ENCODE measurements at regions not wholly inside any gene's neighbourhood (a gene's known extent, or its start where the extent isn't known, plus 50 kb on each side); places are given as distances from the start of the nearest gene placed in this dataset.

- intact Hi-C loops (cut with micrococcal nuclease; ENCODE audit: unreplicated experiment) (no loop called here), in situ Hi-C loops (cut with MboI) (no loop called here)
- FAIRE-seq: no peak
- H4K20me1 ChIP-seq (ENCODE audit: control insufficient read depth, insufficient read depth): no peaks in the 10 kb centered on the region; the same call in 1 of the 2 replicates
- H3K9ac ChIP-seq (ENCODE audit: control insufficient read depth, insufficient read depth, low read length): no peak overlapping the region
- WGBS (ENCODE audit: insufficient coverage, insufficient replicate concordance, low lambda C conversion rate, missing lambda C conversion rate): 15% methylated on average over 9 of the region's 9 CpGs
- TF ChIP-seq NR2C1 (IDR thresholded peaks at IDR 0.05): no peak
- no peaks in the 10 kb centered on the region; the same call in 2 of the 3 replicates for H3K9me3 ChIP-seq (replicated peaks; ENCODE audit: control insufficient read depth, insufficient read depth, low read length)
- BruUV-seq (replicated peaks): no TSS peak
- H3K4me1 ChIP-seq (ENCODE audit: control insufficient read depth, insufficient read depth, low read length): no peaks in the 10 kb centered on the region
- no peaks in the 10 kb centered on the region for H3K79me2 ChIP-seq (ENCODE audit: control insufficient read depth, insufficient read depth, low read length)
- H3K4me2 ChIP-seq (ENCODE audit: control insufficient read depth, insufficient read depth): no peak overlapping the region
- ChIA-PET CTCF (no interaction called here), SMC1A (ENCODE audit: uncharacterized antibody, unreplicated experiment) (no interaction called here), POLR2A (no interaction called here), RAD21 (ENCODE audit: unreplicated experiment) (no interaction called here)
- H2AFZ ChIP-seq (ENCODE audit: control insufficient read depth, low read depth, low read length): no peak overlapping the region
- no peak for DNase-seq (ENCODE audit: low read depth, low spot score)
- ATAC-seq: no peak
- H3K4me3 ChIP-seq: no peak overlapping the region
- peaks cover 2 to 3% of the 10 kb centered on the region in 2 experiments; a peak in 3 of 4 replicates for H3K27me3 ChIP-seq (replicated peaks in 1 of 2; ENCODE audit: control insufficient read depth in 2 of 2, insufficient read depth in 2 of 2, low read length in 1 of 2)
- H3K27ac ChIP-seq (ENCODE audit: control insufficient read depth, insufficient read depth): no peak overlapping the region
- no peaks in the 10 kb centered on the region for H3K36me3 ChIP-seq (ENCODE audit: control insufficient read depth in 2 of 2, insufficient read depth in 2 of 2, low read length in 1 of 2)
Measured at GRCh38 chr2:240201866-240202265, 61.4 kb upstream of the OTOS start.

GRCh38 chr2:240202586-240202985 lies 62.1 kb upstream of the OTOS start:
- CTCF ChIA-PET: no interaction called here
- no peak for FAIRE-seq
- Histone ChIP-seq H3K9ac (ENCODE audit: control insufficient read depth, insufficient read depth, low read length) (no peak overlapping the region), H3K9me3 (replicated peaks; ENCODE audit: control insufficient read depth, insufficient read depth, low read length) (no peaks in the 10 kb centered on the region; the same call in 2 of the 3 replicates), H3K36me3 (ENCODE audit: control insufficient read depth in 2 of 2, insufficient read depth in 2 of 2, low read length in 1 of 2) (no peaks in the 10 kb centered on the region), H3K27ac (ENCODE audit: control insufficient read depth, insufficient read depth) (no peak overlapping the region), H3K4me1 (ENCODE audit: control insufficient read depth, insufficient read depth, low read length) (no peaks in the 10 kb centered on the region), H4K20me1 (ENCODE audit: control insufficient read depth, insufficient read depth) (no peaks in the 10 kb centered on the region; the same call in 1 of the 2 replicates), H2AFZ (ENCODE audit: control insufficient read depth, low read depth, low read length) (no peak overlapping the region), H3K4me3 (no peak overlapping the region), H3K27me3 (replicated peaks in 1 of 2; ENCODE audit: control insufficient read depth in 2 of 2, insufficient read depth in 2 of 2, low read length in 1 of 2) (peaks cover 2 to 3% of the 10 kb centered on the region in 2 experiments; a peak in 3 of 4 replicates), H3K4me2 (ENCODE audit: control insufficient read depth, insufficient read depth) (no peak overlapping the region), H3K79me2 (ENCODE audit: control insufficient read depth, insufficient read depth, low read length) (no peaks in the 10 kb centered on the region)
- POLR2A ChIA-PET: no interaction called here
- BruUV-seq (replicated peaks): no TSS peak
- ATAC-seq: no peak
- intact Hi-C loops (cut with micrococcal nuclease; ENCODE audit: unreplicated experiment): no loop called here
- DNase-seq (ENCODE audit: low read depth, low spot score): no peak
- in situ Hi-C loops (cut with MboI): no loop called here
- RAD21 ChIA-PET (ENCODE audit: unreplicated experiment): no interaction called here
- SMC1A ChIA-PET (ENCODE audit: uncharacterized antibody, unreplicated experiment): no interaction called here
- WGBS (ENCODE audit: insufficient coverage, insufficient replicate concordance, low lambda C conversion rate, missing lambda C conversion rate): 3% methylated on average over 5 of the region's 5 CpGs
- TF ChIP-seq EGR1 (IDR thresholded peaks at IDR 0.05; ENCODE audit: borderline replicate concordance in 1 of 2, low read depth in 2 of 2, low read length in 2 of 2): no peak
- TF ChIP-seq, protein P1, sequence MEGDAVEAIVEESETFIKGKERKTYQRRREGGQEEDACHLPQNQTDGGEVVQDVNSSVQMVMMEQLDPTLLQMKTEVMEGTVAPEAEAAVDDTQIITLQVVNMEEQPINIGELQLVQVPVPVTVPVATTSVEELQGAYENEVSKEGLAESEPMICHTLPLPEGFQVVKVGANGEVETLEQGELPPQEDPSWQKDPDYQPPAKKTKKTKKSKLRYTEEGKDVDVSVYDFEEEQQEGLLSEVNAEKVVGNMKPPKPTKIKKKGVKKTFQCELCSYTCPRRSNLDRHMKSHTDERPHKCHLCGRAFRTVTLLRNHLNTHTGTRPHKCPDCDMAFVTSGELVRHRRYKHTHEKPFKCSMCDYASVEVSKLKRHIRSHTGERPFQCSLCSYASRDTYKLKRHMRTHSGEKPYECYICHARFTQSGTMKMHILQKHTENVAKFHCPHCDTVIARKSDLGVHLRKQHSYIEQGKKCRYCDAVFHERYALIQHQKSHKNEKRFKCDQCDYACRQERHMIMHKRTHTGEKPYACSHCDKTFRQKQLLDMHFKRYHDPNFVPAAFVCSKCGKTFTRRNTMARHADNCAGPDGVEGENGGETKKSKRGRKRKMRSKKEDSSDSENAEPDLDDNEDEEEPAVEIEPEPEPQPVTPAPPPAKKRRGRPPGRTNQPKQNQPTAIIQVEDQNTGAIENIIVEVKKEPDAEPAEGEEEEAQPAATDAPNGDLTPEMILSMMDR (IDR thresholded peaks at IDR 0.05 in 2 of 3, conservative IDR thresholded peaks at IDR 0.05 in 1 of 3; ENCODE audit: control insufficient read depth in 2 of 3, extremely low read depth in 1 of 3, insufficient read depth in 1 of 3, low read depth in 3 of 3, low read length in 3 of 3): no peak
- TF ChIP-seq CEBPB (IDR thresholded peaks at IDR 0.05; ENCODE audit: borderline replicate concordance in 1 of 2, low read depth in 2 of 2, low read length in 2 of 2): no peak

All from GM12878 (cell line).